HG02973 (cell line): ENCODE measurements at regions not wholly inside any gene's neighbourhood (a gene's known extent, or its start where the extent isn't known, plus 50 kb on each side); places are given as distances from the start of the nearest gene placed in this dataset.

Experiments
- ATAC-seq: cut with Tn5 transposase; IDR thresholded peaks from one replicate; pipeline ENCODE4 v1.9.1; 2021; ENCODE audit warnings: moderate library complexity; ENCODE audit not compliant: unreplicated experiment

DNA sequence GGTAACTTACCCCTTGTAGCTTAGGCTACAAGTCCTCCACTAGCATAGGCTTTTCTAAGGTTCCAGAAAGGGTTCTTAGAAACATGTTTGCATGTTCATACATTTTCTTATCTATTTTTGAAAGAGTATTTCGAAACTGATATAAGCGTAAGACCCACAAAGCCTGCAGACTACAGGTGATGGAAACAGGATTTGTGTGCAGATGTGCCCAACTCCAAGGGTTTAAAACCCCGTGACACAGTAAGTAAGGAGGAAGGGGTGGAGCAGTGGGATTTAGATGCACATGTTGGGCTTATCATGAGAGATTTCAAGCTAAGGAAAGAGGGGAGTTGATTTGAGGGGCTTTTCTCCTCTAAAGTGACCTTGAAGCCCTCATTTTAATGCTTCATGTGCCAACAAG, 164.7 kb downstream of the LTN1 start:
- no peak for ATAC-seq

DNA sequence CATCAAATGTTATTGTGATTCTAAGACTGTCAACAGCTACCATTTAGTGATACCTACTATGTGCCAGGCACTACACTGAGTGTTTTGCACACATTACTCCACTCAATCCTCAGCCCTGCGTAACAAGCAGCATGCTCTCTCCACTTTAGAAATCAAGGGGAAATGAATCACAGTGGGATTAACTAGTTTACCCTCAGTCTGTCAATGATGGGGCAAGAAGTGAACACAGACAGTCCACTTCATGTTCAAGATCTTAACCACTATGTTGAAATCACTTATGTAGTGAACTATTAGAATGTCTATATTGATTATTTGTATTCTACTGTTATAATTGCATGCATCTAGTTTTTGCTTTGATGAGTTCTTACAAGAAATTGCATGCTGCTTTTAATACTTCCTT, 165.3 kb downstream of the LTN1 start:
- ATAC-seq: no peak

DNA sequence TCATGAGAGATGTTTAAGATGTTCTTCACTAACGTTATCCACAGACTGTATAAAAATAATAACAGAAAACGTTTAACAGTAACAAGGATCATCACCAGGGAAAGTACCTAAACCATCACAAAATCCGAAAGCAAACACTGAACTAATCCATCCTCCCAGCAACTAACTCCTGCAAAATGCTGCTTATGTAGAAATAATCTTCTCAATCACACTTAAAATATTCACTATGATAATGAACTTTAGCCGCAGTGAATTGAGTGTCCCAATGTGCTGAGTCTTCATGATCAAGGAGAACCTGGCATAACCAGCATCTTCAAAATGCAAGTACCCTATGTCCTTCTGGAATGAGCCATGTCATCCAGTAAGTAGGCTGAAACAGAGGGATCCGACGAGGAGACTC, 166.1 kb downstream of the LTN1 start:
- ATAC-seq: no peak

DNA sequence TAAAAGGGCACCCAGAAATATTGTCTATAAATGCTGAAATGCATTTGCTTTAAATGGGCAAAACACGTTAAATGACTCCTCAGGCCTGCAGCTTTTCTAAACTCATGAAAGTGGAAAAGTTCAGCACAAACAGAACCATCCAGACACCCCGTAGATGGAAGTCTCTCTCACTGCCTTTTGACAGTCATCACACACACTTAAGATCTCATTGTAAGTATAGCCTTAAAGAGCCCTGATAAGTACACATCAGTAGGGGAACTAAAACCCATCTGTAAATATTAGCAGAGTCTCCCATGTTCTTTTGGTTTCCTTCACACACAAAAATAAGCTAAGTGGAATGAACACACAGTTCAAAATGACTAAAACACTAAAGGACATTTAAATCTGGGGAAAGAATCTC, 166.7 kb downstream of the LTN1 start:
- ATAC-seq: no peak

DNA sequence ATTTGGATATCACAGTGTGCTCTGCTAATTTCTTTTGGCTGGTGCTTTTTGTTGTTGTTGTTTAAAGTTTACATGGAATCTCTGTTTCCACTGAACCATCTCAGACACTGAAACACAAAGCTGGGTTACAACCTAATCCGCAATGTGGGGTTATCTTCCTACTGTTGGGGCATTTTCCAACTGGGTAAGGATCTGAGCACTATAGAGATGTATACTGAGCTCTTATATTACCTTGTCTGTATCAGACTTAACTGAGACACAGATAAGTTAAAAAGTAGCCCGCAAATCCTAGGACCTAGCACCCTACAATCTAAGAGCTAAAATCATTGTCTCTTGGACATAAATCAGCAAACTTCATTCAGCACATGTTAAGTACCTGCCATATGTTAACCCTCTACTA, 169.2 kb downstream of the LTN1 start:
- ATAC-seq: no peak

DNA sequence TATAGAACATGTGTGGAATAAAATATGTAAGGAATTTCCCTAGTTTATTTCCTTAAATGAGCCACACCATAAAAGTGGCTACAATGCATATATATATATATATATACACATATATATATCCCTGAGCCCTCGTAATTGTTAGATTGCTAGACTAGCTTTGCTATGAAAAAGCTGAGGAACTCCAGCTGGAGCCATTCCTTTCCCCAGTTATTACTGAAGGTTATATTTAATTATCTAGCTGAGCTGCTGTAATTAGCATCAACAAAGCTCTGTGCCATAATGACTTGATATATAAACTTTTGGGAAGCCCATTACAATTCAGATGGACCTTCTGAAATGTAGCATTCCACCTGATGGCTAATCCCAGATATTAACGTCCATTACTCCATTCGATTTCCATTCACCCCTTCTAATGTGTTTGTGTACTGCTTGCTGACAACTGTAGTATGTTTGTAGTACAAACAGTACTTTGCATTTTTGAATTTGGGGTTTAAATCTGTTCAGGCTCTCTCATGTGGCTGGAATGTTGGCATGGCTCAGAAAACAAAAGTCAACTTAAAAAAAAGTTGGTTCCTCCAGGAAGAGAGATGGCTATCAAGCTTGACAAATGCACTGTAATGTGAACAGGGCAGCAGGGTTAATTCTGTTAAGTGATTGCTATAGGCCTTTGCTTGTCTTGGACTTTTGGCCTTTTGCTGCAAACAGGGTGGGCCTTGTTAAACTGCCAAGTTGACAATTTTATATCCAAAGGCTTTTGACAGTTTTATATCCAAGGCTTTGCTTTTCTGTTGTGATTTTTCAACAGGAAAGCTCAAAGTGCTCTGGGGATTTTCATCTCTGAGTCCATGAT, 170.0 kb downstream of the LTN1 start:
- no peak for ATAC-seq

DNA sequence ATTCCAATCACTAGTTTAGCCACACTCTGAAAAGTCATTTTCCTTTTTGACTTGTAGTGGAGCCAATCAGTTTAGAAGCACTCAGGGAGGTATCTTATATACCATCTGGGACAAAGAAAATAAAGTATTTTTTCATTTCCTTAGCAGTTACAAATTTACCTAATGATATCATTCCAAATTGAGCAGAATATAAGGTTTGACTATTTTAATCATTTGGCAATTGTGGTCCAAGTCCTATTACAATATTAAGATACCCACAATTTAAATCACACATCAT, 170.6 kb downstream of the LTN1 start:
- ATAC-seq: no peak

DNA sequence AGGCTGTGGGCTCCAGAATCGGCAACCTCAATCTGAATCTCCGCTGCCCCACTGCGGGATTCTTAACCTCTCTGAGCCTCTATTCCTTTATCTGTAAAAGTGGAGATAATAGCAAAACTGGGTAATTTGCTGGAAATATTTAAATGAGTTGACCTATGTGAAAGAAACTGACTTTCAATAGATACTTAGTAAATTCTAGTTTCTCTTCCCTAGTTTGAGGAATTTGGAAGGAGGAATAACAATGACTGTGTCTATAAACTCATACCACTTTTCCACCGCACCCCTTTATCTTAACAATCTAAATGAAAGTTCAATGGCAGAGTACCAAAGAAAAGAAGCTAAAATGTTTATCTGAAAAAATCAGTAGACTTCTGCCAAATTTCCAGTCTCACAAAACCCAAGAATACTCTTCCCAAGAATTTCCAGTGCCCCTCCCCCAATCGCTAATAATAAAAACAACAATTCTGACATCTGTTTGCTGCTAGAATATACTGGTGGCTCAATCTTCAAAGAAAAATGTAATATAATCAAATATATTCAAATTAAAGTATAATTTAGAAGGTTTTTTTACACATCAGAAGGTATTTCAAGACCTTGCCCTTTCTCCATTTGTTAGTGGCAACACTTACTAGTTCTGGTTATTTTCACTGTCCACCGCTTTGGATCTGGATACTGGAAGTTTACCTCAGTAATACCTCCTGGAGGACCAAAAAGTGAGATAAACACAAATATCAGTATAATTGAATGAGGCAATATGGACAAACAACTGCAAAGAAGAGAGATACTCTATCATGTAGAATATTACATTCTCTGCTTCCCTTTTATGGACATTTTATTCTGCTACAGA, 171.2 kb downstream of the LTN1 start:
- ATAC-seq: no peak

DNA sequence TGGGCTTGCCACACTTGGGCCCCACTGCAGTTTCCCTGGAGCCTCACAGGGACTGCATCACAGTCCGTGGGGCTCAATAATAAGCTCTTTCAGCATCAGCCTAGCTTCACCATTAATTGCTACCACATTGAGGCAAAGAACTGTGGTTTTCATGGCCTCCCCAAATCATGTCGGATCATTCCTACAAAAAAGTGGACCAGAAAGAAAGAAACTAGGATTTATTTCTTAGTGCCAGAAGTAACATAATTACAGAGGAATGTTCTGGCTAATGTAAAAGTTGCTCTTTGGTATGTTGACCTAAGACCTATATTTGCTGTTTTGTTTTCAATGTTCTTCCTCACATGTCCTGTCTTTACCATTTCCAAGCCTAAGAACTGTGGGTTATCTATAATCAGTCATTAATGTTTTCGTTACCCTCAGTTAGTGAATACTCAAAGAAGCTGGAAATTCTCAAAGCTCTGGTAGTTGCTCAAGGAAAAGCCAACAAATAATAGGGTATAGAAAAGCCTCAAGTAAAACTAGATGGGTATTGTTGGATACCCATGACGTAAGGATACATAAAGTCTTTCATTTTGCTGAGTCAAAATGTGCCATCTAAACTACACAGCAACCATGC, 173.9 kb downstream of the LTN1 start:
- no peak for ATAC-seq

DNA sequence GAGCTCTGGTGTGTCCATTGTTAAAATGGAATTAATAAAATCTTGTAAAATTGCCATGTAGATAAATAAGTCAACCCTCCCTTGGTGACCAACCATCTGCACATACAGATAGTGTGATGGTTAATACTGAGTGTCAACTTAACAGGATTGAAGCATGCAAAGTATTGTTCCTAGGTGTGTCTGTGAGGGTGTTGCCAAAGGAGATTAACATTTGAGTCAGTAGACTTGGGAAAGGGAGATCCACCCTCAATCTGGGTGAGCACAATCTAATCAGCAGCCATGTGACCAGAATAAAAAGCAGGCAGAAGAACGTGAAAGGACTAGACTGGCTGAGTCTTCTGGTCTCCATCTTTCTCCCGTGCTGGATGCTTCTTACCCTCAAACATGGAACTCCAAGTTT, 174.8 kb downstream of the LTN1 start:
- ATAC-seq: no peak

DNA sequence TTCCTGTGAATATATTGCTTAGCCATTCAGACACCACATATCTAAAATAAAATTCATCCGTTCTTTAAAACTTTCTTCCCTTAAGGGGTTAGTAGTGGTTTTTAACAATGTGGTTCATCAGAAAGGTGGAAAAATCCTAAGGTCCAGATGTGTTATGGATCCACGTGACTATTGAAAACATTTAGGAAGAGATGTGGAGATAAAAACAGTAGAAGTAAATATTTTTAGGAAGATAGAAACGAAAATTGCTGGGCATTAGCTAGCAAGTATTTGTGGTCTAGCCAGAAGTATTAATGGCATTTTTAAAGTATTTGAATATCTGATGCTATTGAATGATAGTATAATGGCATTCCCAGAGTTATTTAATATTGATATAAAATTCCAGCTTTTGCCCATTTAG, 180.8 kb downstream of the LTN1 start:
- ATAC-seq: no peak

DNA sequence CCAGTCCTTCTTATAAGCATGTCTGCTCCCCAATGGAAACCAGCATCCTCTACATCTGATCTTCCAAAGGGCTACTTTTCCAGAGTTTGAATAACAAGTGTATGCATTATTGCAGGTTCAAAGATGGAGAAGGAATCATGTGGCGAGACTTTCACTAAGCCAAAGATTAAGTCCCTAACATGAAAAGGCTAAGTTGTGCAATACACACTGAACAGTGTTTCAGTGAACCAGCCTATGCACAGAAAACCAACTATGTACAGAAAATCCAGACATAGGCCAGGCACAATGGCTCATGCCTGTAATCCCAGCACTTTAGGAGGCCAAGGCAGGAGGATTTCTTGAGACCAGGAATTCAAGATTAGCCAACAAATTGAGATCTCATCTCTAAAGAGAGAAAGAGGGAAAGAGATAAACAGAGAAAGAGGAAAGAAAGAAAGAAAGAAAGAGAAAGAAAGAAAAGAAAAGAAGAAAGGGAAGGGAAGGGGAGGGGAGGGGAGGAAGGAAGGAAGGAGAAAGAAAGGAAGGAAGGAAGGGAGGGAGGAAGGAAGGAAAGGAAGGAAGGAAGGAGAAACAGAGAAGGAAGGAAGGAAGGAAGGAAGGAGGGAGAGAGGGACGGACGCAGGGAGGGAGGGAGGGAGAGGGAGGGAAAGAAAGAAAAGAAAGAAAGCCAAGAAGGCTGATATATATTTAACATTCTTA, 181.7 kb downstream of the LTN1 start:
- ATAC-seq: no peak

DNA sequence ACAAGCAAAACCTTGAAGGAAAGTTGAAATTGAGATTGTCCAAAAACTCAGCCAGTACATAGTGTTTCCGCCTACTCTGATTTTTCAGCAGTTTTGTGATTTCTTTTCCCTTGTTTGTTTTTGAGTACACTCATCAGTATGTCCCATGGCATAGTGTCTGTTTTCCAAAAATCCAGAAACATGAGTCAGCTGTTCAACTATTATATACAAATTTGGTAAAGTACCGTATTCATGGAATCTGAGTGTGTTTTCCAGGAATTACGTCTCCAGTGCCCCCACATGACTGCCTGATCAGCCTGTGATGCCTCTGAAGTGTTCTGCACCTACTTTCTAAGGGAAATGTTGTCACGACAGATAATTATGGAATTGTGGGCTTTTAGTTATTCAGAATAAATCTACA, 186.8 kb downstream of the LTN1 start:
- no peak for ATAC-seq

DNA sequence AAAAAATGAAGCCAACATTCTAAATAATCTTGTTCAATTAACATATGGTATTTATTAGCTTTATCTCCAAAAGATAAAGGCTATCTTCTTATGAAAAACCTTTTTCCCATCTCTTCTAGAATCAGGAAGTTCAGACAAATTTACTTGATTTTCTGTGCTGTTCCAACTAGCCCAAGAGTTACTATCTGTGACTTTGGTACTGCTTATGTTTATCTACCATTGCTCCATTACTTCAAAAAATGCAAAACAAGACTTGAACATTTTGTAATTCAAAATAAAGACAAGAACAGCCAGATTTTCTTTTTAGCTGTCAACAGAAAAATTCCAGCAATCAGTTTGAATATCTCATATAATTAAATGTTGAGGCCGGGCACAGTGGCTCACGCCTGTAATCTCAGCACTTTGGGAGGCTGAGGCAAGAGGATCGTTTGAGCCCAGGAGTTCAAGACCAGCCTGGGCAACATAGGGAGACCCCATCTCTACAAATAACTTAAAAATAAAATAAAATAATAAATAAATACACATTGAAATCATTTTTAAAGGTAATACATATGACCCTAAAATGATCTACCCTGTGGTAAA, 188.5 kb downstream of the LTN1 start:
- ATAC-seq: no peak

DNA sequence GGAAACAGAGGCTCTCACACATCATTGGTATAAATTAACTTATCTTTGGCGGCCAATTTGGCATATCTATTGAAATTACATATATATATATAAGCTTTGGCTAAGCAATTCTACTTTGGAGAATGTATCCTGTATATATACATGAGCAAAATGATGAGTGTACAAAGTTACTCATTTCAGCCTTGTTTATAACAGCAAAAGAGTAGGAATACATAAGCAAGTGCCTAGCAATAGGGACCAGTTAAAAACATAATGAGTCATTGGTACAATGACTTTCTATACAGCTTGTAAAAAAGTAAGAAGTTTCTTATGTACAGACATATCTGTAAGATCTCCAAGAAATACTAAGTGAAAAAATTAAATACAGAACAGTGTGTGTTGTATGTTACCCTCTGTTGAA, 190.8 kb downstream of the LTN1 start:
- no peak for ATAC-seq

DNA sequence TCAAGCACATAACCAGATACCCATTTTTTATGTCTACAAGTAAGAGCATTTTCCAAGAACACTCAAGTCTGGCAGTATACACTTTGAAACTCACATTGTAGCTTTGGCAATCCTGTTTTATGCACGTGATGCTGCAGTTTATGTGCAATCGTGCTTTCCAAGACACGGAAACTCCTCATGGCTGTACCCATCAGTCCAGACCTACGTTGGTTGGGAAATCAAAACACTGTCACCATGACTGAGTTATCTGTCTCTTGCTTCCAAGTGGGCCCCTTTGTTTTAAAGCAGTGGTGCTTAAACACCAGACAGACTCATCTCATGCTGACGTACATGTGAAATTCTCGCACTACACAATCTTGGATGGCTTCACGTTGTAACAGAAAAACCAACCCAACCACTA, 192.8 kb downstream of the LTN1 start:
- ATAC-seq: no peak

DNA sequence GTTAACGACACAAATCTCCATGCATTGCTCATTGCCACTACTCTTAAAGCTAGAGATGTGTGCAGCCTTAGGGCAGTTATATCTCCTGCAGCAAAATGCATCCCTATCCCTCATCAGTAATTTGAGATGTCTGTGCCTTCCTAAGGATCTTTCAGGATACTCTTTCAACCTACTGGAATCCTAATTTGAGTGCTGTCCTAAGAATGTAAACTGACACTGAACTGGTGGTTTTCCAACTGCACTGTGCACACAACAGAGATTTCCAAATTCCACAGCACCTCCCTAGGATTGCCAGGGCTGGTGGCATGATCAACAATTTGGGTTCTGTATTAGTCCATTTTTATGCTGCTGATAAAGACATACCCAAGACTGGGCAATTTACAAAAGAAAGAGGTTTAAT, 193.9 kb downstream of the LTN1 start:
- ATAC-seq: no peak

DNA sequence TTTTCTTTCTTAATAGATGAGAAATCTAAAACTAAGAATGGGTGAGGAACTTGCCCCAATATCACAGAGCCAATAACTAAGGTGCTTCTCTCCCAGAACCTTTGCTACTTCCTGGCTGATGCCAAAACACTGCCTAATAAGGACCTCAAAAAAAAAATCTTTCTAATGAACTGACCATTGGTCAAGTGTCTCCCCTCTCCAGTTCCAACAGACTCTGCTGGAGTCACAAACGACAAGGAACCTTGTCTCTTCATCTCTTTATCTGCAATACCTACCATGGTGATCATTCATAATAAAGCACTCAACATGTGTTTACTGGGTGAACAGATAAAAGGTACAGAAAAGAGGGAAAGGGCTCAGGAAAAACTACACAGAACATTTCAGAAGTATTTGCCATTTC, 197.4 kb downstream of the LTN1 start:
- no peak for ATAC-seq

DNA sequence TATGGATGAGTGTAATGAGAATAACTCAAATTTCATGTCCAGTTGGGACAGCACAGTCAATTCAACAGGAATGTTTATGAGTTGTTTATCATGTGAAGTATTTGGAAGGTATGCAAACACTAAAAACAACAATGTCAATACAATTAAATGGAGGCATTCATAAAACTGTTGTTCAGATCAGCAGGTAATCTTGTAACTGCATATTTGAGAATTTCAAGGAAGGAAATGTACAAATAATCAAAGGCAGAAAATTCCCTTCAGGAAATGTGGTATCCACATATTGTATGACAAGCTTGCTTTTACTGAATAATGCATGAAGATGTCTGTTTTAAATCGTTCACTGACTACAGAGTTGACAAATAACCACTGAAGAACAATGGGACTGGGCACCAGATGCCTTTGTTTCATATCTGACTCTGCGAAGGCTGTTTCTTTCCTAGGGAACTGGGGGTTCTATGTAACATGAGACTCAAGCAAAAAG, 198.3 kb downstream of the LTN1 start:
- ATAC-seq: no peak

DNA sequence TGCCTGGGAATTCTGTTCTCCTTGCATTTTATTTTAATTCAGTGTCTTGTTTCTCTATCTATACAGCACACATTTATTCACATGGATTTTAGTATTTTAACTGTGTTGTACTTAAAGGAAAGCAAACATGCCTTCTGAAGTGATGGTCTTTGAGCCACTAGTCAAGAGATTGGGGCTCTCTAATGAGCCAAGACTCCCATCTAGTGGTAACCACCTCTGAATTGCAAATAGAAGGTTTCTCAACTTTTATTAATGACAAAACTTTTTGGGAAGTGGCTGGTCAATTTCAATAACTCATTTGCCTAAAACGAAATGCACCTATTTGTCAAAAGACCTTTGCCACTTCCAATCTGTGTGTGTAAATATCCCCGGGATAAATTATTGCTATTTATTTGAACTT, 199.6 kb downstream of the LTN1 start:
- no peak for ATAC-seq
